ENCODE measurements at regions not wholly inside any gene's neighbourhood (a gene's known extent, or its start where the extent isn't known, plus 50 kb on each side); places are given as distances from the start of the nearest gene placed in this dataset.

GRCh38 chr6:168961264-168961656 is 292.4 kb downstream of the THBS2 start:
- intact Hi-C loops (cut with DNase I) = no loop called here
- Histone ChIP-seq H3K27me3 (no peaks in the 10 kb centered on the region), H3K4me3 (no peak overlapping the region), H3K4me1 (no peaks in the 10 kb centered on the region), H3K27ac (no peak overlapping the region), H3K36me3 (no peaks in the 10 kb centered on the region), H3K9me3 (no peaks in the 10 kb centered on the region)
- TF ChIP-seq CTCF (IDR thresholded peaks at IDR 0.05) = no peak
- ATAC-seq (no peak), DNase-seq (no peak)

- Histone ChIP-seq H3K4me1 (no peaks in the 10 kb centered on the region), H3K9me3 (no peaks in the 10 kb centered on the region), H3K27ac (no peak overlapping the region), H3K4me3 (no peak overlapping the region), H3K36me3 (no peaks in the 10 kb centered on the region), H3K27me3 (no peaks in the 10 kb centered on the region)
- TF ChIP-seq CTCF (IDR thresholded peaks at IDR 0.05) = no peak
- intact Hi-C loops (cut with DNase I) = no loop called here
- DNase-seq (no peak), ATAC-seq (no peak)
Measured at GRCh38 chr6:168960551-168961263, 292.9 kb downstream of the THBS2 start.

GRCh38 chr6:168959696-168960095 is 293.9 kb downstream of the THBS2 start:
- intact Hi-C loops (cut with DNase I) = no loop called here
- no peak for TF ChIP-seq CTCF (IDR thresholded peaks at IDR 0.05)
- Histone ChIP-seq H3K36me3 (no peaks in the 10 kb centered on the region), H3K4me3 (no peak overlapping the region), H3K27ac (no peak overlapping the region), H3K27me3 (peaks cover 0 to 4% of the 10 kb centered on the region in 2 donors), H3K9me3 (no peaks in the 10 kb centered on the region), H3K4me1 (no peaks in the 10 kb centered on the region)
- ATAC-seq (no peak), DNase-seq (no peak)

- intact Hi-C loops (cut with DNase I) = no loop called here
- Histone ChIP-seq H3K4me3 (no peak overlapping the region), H3K27me3 (peaks cover 0 to 10% of the 10 kb centered on the region in 2 donors), H3K9me3 (no peaks in the 10 kb centered on the region), H3K36me3 (no peaks in the 10 kb centered on the region), H3K27ac (no peak overlapping the region), H3K4me1 (no peaks in the 10 kb centered on the region)
- DNase-seq (peak; percentile 62 to 78 (median 70)), ATAC-seq (peak; percentile 91)
- TF ChIP-seq CTCF (IDR thresholded peaks at IDR 0.05) = peak; percentile 73 to 74
Measured at GRCh38 chr6:168956884-168957730, 296.5 kb downstream of the THBS2 start.

- no peaks in the 10 kb centered on the region for H3K36me3 ChIP-seq
- no peak for DNase-seq
- peaks cover 0 to 10% of the 10 kb centered on the region in 2 donors for H3K27me3 ChIP-seq
- no peak overlapping the region for H3K27ac ChIP-seq
- ATAC-seq = no peak
- intact Hi-C loops (cut with DNase I) = no loop called here
- no peaks in the 10 kb centered on the region for H3K9me3 ChIP-seq
- H3K4me1 ChIP-seq = no peaks in the 10 kb centered on the region
- no peak for TF ChIP-seq CTCF (IDR thresholded peaks at IDR 0.05)
- no peak overlapping the region for H3K4me3 ChIP-seq
Measured at GRCh38 chr6:168956141-168956838, 297.4 kb downstream of the THBS2 start.
